ENCODE measurements at regions not wholly inside any gene's neighbourhood (a gene's known extent, or its start where the extent isn't known, plus 50 kb on each side); places are given as distances from the start of the nearest gene placed in this dataset.
A peak's percentile ranks its signal among the peaks of the same experiment; 100 is the strongest.

DNA sequence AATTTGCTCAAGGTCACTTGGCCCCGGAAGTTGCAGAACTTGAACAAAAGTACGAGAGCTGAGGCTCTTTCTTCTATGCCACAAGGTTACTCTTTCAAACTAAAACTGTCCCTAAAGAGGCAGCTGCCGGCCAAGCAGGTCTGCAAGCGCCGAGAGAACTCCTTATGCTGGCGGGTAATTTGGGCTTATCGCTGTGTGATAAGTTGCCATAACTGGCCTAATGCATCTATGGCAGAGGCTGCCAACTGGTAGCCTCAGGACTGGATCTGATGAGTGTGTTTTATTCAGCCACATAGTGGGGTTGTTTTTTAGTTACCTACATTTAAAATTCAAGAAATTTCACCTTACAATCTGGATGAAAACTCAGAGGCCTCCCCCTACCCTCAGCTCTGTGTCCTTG lies 68.1 kb upstream of the SPOCK1 start:
- H3K9me3 Mint-ChIP-seq, result no peaks in the 10 kb centered on the region
- H3K4me3 Mint-ChIP-seq, result no peak overlapping the region
- peaks cover 10% of the 10 kb centered on the region for H3K4me1 Mint-ChIP-seq
- no peak for ATAC-seq
- H3K27ac Mint-ChIP-seq, result no peak overlapping the region
- H3K27me3 Mint-ChIP-seq, result peaks cover 32% of the 10 kb centered on the region
- no peaks in the 10 kb centered on the region for H3K36me3 Mint-ChIP-seq (ENCODE audit: low read depth)
- no peak for DNase-seq

DNA sequence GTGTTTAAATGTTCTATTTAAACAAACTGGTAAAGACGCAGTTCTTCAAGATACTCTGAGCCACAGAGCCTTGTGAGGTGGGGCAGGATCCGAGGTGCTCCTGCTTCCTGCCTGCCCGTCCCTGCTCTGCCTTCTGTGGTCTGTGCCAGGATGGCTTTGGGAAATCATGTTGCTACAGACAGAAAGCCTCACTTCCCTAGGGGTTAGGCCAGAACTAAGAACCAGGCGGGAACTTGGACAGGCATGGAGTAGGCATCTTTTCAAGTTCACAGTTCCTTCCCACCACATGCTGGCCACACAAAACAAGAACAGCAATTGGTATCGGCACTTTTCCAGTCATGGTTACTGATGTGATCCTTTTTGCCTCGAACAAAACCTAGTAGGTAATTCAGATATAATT lies 67.7 kb upstream of the SPOCK1 start:
- peaks cover 10% of the 10 kb centered on the region for H3K4me1 Mint-ChIP-seq
- peaks cover 31% of the 10 kb centered on the region for H3K27me3 Mint-ChIP-seq
- no peaks in the 10 kb centered on the region for H3K36me3 Mint-ChIP-seq (ENCODE audit: low read depth)
- no peaks in the 10 kb centered on the region for H3K9me3 Mint-ChIP-seq
- DNase-seq (no peak), ATAC-seq (no peak)
- no peak overlapping the region for H3K27ac Mint-ChIP-seq
- H3K4me3 Mint-ChIP-seq, result no peak overlapping the region

DNA sequence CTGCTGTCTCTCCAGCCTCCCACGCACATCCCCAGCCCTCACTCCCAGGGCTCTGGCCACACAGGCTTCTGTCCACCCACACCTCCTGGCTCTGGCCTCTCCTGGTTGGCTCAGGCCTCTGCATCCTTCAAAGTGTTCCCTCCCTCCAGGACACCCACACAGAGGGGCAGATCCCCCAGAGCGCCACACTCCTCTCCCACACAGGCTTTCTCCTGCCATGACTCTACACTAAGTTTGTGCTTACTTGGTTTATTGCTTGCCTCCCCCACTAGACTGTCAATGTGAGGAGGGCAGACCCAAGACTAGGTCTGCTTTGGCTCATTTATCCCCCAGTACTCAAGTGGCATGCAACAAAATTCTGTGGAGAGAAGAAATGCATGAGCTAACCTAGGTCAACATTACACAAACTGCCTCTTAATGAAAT lies 67.0 kb upstream of the SPOCK1 start:
- no peak overlapping the region for H3K4me3 Mint-ChIP-seq
- H3K36me3 Mint-ChIP-seq (ENCODE audit: low read depth), result no peaks in the 10 kb centered on the region
- no peak overlapping the region for H3K27ac Mint-ChIP-seq
- no peaks in the 10 kb centered on the region for H3K9me3 Mint-ChIP-seq
- H3K27me3 Mint-ChIP-seq, result peaks cover 31% of the 10 kb centered on the region
- DNase-seq (no peak), ATAC-seq (no peak)
- H3K4me1 Mint-ChIP-seq, result peaks cover 10% of the 10 kb centered on the region

DNA sequence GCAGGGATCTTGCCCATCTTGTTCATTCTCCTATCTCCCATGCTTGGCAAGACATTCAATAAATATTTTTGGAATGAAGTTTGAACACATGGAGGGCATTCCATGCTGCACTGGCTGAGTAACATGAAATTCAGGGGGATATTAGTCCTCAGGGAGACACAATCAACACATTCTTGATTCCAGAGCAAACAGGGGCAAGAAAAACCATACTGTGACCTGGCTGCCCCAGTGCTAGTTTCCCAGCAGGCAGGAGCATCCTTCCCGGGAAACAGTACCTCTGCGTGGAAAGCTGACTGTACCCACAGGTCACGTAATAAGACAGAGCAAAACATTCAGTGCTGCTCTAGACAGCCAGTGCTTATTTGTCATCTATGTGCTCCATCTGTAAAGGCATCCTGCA lies 66.3 kb upstream of the SPOCK1 start:
- Mint-ChIP-seq H3K4me1 (peaks cover 10% of the 10 kb centered on the region), H3K27ac (peak overlapping the region; percentile 7), H3K27me3 (peaks cover 31% of the 10 kb centered on the region), H3K4me3 (no peak overlapping the region), H3K9me3 (no peaks in the 10 kb centered on the region), H3K36me3 (ENCODE audit: low read depth) (no peaks in the 10 kb centered on the region)
- ATAC-seq (no peak), DNase-seq (no peak)

DNA sequence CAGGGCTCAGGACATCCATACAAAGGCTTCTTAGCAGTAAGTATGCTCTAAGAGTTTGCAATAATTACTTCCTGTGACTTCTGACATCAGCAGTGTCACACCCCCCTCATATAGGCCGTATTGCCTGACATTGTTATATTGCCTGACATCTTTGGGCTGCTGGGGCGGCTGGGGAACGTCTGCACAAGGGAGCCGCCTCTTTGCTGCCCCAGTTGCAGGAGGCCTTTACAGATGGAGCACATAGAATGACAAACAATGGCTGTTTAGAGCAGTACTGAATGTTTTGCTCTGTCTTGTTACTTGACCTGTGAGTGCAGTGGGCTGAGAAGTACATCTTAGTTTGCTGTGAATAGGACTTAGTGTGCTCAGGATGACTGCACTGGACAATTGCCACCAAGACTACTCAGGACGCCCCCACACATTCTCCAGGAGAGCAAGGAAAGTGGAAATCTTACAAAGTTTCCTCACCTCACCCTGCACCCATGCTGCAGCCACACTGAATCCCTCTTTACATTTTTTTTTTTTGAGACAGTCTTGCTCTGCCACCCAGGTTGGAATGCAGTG lies 65.4 kb upstream of the SPOCK1 start:
- DNase-seq, result no peak
- ATAC-seq, result no peak
- H3K9me3 Mint-ChIP-seq, result no peaks in the 10 kb centered on the region
- no peak overlapping the region for H3K4me3 Mint-ChIP-seq
- H3K27ac Mint-ChIP-seq, result no peak overlapping the region
- no peaks in the 10 kb centered on the region for H3K36me3 Mint-ChIP-seq (ENCODE audit: low read depth)
- peaks cover 23% of the 10 kb centered on the region for H3K27me3 Mint-ChIP-seq
- H3K4me1 Mint-ChIP-seq, result peaks cover 10% of the 10 kb centered on the region

DNA sequence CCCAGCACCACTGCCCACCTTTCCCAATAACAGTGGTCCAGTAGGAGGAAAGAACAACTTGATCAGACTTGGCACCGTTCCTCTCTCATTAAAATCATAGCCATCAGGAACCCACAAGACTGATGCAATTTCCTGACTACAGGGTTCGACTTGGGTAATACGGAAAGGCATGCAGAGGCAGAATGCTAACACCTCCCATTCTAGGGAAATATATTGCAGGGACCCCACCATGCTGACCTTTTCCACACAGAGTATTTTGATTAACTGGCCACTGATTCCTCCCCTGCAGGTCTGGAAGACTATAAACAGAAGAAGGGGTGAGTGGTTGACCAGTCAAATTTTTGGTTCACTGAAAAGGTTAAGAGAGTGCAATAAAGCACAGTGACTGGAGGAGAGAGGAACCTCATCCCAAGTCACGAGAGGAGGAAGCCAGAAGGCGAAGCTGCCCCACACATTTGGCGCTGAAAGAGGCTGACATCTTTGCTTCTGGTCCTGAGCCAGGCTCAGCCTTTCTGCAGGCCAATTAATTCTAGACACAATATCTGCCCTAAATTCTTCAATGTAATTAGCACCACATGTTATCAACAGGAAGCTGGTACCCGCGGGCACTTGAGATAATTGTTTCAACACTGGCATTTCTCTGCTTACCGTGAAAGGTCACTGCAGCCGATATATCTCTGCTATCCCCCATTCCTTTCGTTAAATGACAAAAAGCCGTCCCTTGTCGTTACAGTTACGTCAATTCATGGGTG lies 64.7 kb upstream of the SPOCK1 start:
- Mint-ChIP-seq H3K4me1 (peaks cover 10% of the 10 kb centered on the region), H3K4me3 (no peak overlapping the region), H3K36me3 (ENCODE audit: low read depth) (no peaks in the 10 kb centered on the region), H3K27ac (no peak overlapping the region), H3K9me3 (no peaks in the 10 kb centered on the region), H3K27me3 (peaks cover 23% of the 10 kb centered on the region)
- DNase-seq (no peak), ATAC-seq (no peak)

DNA sequence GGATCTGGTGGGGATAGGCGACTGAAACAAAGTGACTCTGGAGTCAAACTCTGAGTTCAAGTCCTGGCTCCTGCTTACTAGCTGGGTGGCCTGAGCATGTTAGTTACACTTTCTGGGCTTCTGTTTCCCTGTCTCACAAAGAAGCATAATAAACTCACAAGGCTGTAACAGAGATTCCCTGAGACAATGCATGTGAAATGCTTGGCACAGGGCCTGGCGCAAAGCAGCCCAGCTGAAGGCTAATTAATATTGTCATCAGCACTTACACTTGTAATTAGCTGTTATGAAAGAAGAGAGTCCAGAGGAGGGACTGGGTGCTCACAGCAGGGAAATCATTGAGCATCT lies 64.1 kb upstream of the SPOCK1 start:
- peaks cover 10% of the 10 kb centered on the region for H3K4me1 Mint-ChIP-seq
- no peaks in the 10 kb centered on the region for H3K9me3 Mint-ChIP-seq
- H3K27ac Mint-ChIP-seq, result no peak overlapping the region
- no peaks in the 10 kb centered on the region for H3K36me3 Mint-ChIP-seq (ENCODE audit: low read depth)
- ATAC-seq (no peak), DNase-seq (no peak)
- H3K4me3 Mint-ChIP-seq, result no peak overlapping the region
- peaks cover 23% of the 10 kb centered on the region for H3K27me3 Mint-ChIP-seq

DNA sequence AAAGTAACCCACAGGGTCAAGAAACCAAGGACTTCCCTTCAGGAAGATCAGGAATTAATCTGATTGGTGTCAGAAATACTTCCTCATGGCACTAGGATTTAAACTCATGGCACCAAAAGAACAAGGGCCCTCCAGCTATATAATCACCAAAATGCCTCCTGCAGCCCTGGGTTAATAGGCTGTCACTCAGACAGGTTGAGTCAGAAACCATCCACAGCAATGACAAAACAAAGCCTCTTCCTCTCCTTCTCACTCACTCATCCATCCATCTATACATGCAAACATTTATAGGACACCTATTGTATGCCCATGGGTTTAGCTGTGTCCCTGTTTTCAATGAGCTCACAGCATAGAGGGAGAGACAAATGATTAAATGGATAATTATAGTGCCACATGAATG lies 62.5 kb upstream of the SPOCK1 start:
- DNase-seq, result no peak
- H3K4me3 Mint-ChIP-seq, result no peak overlapping the region
- H3K27me3 Mint-ChIP-seq, result peaks cover 25% of the 10 kb centered on the region
- no peak overlapping the region for H3K27ac Mint-ChIP-seq
- no peaks in the 10 kb centered on the region for H3K36me3 Mint-ChIP-seq (ENCODE audit: low read depth)
- H3K4me1 Mint-ChIP-seq, result peaks cover 10% of the 10 kb centered on the region
- ATAC-seq, result no peak
- H3K9me3 Mint-ChIP-seq, result no peaks in the 10 kb centered on the region

DNA sequence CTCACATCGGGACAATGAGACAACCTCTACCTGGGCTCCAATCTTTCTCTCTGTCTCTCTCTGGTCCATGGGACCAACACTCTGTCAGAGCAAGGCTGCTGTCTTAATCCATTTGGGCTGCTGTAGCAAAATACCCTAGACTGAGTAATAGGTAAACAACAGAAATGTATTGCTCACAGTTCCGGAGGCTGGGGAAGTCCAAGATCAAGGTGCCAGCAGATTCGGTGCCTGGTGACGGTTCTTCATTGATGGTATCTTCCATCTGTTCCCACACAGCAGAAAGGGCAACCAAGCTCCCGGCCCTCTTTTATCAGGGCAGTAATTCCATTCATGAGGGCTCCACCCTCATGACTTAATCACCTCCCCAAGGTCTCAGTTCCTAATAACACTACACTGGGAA lies 61.3 kb upstream of the SPOCK1 start:
- Mint-ChIP-seq H3K27me3 (peaks cover 16% of the 10 kb centered on the region), H3K4me3 (no peak overlapping the region), H3K9me3 (no peaks in the 10 kb centered on the region), H3K27ac (no peak overlapping the region), H3K36me3 (ENCODE audit: low read depth) (no peaks in the 10 kb centered on the region), H3K4me1 (peaks cover 10% of the 10 kb centered on the region)
- no peak for DNase-seq
- ATAC-seq, result no peak
